ENCODE measurements at regions not wholly inside any gene's neighbourhood (a gene's known extent, or its start where the extent isn't known, plus 50 kb on each side); places are given as distances from the start of the nearest gene placed in this dataset.
"Not testable (repeated sequence)": the region's sequence is repeated elsewhere in the genome, so short reads cannot be mapped to it uniquely, and the experiment has no call there.

DNA sequence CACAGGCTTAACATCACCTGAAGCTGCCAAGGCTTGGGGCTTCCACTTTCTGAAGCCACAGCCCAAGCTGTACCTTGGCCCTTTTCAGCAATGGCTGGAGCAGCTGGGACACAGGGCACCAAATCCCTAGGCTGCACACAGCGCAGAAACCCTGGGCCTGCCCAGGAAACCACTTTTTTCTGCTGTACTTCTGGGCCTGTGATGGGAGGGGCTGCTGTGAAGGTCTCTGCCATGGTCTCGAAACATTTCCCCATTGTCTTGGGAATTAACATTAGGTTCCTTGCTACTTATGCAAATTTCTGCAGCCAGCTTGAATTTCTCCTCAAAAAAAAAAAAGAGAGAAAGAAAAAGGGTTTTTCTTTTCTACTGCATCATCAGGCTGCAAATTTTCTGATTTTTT lies 219.1 kb downstream of the RPL10L start:
- no peak for DNase-seq

DNA sequence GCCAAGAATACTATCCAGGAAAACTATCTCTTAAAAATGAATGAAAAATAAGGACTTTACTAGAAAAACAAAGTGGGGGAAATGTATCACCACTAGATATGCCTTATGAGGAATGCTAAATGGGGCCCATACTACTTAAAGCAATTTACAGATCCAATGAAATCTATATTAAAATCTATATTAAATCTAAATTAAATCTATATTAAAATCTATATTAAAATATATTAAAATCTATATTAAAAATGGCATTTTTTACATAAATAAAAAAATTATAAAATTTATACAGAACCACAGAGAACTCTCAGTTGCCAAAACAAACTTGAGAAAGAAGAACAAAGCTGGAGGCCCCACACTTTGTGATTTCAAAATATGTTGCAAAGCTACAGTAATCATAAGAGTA lies 234.5 kb downstream of the RPL10L start:
- DNase-seq: no peak

DNA sequence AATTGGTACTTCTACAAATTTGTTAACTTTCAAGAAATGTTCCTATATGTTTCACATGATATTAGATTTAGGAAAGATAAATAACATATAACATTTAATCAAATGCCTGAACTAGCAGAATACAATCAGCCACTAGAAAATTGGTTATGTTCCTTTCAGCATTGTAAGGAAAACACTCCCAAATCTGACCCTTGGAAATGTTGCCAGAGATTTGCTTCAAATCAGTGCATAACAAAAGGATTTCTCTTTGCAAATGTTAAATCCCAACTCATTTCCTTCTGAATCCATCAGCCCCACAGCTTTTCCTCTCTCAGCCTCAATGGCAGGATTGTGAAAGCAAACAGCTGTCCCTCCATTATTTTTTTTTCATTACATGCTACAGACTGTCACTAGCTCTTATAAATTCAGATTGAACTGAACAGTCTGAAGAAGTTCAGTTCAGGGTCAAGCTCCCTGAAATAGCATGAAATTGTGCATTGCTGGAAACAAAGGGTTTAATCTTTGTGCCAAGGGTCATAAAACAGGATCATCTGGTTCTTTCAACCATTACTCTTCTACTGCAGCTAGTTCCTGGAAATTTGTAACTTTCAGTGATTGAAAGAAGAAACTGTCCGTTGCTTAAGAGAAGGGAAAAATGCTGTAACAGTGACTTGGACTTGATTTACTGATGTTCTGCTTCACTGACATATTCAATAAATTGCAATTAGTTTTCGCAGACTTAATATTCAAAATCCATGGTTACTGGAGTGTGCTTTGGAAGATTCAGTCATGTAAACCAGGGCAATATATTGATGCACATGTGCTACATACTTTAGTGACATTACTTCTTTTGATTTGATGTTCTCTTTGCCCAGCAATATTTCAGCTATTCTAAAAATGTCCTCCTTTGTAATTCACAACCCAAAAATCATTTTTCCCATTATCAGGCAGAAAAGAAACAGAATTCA lies 246.4 kb downstream of the RPL10L start:
- DNase-seq: no peak

DNA sequence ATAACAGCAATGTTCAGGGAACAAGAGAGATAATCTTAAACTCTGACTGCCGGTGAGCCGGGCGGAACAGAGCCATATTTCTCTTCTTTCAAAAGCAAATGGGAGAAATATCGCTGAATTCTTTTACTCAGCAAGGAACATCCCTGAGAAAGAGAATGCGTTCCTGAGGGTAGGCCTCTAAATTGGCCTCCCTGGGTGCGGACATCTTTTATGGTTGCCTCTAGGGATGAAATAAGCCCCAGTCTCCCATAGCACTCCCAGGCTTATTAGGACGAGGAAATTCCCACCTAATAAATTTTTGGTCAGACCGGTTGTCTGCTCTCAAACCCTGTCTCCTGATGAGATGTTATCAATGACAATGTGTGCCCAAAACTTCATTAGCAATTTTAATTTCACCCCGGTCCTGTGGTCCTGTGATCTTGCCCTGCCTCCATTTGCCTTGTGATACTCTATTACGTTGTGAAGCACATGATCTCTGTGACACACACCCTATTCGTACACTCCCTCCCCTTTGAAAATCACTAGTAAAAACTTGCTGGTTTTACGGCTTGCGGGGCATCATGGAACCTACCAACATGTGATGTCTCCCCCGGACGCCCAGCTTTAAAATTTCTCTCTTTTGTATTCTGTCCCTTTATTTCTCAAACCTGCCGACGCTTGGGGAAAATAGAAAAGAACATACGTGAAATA lies 249.4 kb downstream of the RPL10L start:
- DNase-seq: not testable (repeated sequence)

DNA sequence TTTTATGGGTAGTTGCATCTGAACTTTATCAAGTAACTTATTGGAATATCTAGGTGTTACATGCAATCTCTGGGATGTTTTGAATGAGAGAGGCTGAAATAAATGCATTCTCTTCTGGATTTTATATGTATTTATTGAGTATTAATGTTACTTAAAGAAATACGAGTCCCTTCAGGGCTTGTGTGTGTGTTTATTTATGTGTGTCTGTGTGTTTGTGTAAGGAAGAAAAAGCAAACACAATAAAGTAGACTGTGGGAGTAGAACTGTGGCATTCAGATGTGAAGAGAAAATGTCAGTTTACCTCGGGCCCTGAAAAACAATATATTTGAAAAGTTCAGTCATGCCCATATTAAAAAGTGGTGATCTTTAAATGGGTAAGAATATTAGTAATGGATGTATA lies 250.5 kb downstream of the RPL10L start:
- DNase-seq: no peak

DNA sequence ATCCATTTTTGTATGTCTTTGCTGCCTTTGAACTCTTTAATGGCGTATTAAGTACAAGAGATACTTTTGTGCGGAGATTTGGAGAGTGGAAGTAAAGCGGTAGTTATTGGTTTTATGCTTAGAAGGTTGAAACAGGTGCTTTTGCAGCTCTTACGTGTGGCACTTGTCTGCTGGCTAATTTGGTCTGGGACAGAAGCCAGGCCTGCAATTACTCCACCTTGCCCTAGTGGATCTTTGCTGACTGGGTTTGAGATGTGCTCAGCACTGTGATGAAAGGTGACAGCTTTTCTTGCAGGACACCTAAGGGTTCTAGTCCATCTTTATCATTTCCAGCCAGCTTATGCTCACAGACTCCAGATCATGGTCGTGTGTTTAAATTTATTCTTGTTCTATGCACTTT lies 252.5 kb downstream of the RPL10L start:
- DNase-seq: no peak

DNA sequence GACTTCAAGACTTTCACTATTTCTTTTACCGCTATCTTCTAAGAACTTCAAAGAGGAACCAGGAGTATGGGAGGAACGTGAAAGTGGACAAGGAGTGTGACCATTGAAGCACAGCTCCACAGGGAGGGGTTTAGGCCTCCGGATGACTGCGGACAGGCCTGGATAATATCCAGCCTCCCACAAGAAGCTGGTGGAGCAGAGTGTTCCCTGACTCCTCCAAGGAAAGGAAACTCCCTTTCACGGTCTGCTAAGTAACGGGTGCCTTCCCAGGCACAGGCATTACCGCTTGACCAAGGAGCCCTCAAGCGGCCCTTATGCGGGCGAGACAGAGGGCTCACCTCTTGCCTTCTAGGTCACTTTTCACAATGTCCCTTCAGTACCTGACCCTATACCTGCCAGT lies 267.0 kb downstream of the RPL10L start:
- no peak for DNase-seq

DNA sequence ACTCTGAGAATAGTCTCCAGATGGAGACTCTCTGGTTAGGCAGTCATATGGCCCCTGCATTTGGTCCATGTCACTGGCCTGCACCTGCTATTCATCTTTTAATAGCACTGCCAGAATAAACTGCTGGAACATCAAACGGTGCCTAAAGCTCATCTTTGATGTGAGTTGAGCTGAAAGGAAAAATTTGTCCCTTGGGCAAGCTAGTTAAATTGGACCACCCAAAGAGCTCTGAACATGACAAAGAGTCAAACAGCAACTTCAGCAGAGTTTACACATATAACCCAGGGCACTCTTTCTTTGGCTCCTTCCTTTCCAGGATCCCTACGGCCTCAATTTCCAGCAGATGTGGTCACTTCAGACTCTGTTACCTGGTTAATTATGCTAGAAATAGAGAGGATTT lies 269.9 kb downstream of the RPL10L start:
- no peak for DNase-seq

DNA sequence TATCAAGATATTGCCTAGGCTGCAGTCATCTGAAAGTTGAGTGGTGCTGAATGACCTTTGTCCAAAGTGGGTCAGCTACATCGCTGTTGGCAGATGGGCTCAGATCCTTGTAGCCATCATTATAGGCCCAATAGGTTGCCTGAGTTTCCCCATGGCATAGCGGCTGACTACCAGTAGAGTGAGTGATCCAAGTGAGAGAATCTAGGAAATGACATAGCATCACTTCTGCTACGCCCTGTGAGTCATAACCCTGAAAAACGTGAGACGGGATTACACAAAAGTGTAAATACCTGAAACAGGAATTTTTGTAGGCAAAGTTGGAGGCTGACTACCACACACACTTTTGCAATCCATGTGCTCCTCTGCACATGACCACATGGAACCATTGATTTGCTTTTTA lies 273.3 kb downstream of the RPL10L start:
- no peak for DNase-seq

DNA sequence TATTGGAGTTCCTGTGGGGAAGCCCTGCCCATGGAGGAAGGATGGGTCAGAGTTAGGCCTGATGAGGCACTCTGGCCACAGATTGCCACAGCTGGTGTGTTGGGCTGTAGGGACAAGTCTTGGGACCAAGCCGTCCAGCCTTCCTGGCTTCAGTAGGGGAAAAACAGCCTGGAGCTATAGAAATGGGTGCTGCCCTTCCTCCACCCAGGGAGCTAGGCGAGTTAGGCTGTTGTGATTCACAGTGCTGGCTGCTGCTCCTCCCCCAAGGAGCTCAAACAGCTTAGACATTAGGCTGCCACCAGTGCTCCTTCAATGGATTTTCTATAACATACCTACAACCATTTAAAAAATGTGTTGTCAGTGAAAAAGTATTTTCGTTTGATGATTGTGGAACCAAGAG lies 274.3 kb downstream of the RPL10L start:
- no peak for DNase-seq

DNA sequence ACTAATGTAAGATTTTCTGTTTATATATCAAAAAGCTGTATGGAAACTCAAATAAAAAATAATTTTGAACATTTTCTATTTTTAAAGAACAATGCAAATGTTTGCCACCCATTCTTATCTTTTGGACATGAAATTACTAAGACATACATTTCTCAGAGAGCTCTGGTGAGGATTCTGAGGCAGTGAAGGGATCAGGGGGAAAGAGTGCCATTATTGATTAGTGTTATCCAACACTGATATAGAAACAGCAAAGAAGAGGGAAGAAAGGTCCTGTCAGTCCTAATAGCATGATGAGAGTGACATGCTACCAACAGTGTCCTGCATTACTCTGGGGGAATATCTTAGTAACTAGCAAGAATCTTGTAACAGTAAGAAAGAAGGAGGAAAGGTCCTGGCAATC lies 282.2 kb downstream of the RPL10L start:
- no peak for DNase-seq

DNA sequence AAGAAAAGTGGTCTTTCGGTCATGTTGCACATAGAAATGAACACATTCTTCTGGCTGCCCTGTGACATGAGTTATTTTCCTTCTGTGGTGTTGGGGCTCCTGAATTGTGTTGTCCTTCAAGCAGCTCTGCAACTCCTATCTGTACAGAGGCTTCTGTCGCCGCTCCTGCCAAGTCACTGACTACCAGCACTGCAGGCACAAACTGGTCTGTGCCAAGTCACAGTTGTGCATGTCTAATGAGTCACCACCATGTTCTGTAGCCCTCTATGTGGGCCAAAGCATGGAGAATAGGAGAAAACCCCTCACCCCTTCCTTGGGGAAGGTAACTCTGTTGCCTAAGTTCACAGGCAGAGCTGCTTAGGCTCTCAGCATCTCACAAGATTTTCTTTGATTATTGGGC lies 283.3 kb downstream of the RPL10L start:
- no peak for DNase-seq

DNA sequence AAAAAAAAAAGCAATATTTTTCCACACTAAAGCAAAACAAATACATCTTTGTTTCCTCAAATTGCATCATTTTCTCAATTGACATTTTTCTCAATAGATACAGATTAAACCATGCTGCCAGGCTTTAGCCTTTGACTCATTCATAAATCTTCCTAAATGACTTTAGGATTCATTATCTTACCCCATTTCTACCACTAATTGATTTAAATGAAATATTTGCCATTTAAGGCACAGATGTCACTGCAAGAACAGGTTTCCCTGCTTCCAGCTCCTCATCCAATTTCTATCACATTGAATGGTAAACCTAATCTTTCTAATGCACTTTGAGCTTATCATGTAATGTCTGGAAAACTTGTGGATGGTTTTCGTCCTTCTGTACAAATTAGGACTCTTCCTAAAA lies 298.7 kb downstream of the RPL10L start:
- DNase-seq: no peak

DNA sequence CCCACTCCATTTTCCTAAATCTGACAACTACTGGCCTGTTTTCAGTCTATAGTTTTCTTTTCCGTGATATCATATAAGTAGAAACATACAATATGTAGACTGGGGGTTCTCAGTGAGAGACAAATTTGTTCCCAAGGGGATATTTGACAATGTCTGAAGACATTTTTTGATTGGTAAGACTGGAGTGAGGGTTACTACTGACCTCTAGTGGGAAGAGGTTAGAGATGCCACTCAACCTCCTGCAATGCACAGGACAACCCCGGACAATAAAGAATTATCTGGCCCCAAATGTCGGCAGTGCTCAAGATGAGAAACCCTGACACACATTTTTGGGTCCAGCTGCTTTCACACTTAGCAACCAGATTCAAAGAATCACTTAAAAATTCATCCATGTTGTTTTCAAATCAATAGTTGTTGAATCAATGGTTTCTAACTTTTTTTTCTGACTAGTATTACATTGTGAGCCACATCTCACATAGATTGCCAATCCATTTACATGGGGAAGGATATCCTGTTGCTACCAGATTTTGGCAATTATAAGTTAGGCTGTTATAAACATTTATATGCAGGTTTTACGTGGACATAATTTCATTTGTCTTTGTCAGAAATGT lies 307.1 kb downstream of the RPL10L start:
- no peak for DNase-seq

DNA sequence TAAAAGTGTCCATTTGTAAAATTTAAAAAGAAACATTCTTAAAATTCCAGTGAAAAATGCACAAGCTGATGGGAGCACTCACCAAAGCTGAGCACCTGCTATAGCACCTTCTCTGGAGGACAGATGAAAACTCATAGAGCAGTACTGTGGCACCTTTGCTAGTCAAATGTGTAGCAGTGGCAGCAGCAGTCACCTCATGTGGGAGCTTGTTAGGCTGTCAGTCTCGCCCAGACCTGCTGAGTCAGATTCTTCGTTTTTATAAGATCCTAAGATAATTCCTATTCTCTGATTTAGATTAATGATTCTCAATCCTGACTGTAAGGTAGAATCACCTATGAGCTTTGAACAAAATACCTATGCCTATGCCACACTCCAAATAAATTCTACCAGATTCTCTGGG lies 325.8 kb downstream of the RPL10L start:
- no peak for DNase-seq

DNA sequence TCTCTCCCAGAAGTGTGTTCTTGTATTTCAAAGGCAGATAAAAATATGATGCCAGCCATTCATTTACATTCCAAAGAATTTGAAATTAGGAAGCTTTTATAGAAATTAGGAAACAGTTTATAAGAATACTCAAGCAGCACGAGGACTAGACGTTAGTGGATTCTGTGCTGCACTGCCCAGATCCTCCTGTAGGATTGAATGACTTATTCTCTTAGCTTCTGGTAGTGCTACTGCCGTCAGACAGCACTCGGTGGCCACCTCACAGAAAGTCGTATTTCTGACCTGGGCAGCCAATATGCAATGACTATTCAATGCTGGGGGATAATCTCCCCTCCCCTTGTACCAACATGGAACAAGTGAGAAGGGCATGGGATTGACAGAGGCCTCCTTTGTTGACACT lies 326.4 kb downstream of the RPL10L start:
- no peak for DNase-seq

DNA sequence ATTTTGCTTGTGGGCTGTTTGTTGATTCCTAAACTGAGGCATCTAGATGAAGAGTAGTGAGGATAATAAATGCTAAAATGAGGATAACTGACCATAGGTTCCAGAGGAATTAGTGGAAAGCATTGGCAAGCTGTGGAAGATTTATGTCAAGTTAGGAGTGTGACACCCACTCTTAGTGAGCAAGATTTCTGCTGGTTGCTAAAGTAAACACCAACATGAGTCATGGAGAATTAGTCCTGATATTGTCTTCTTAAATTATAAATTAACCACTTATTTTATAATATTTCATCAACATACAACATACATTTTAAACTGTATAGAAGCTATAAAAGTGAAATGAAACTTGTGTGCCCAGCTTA lies 328.2 kb downstream of the RPL10L start:
- DNase-seq: no peak

DNA sequence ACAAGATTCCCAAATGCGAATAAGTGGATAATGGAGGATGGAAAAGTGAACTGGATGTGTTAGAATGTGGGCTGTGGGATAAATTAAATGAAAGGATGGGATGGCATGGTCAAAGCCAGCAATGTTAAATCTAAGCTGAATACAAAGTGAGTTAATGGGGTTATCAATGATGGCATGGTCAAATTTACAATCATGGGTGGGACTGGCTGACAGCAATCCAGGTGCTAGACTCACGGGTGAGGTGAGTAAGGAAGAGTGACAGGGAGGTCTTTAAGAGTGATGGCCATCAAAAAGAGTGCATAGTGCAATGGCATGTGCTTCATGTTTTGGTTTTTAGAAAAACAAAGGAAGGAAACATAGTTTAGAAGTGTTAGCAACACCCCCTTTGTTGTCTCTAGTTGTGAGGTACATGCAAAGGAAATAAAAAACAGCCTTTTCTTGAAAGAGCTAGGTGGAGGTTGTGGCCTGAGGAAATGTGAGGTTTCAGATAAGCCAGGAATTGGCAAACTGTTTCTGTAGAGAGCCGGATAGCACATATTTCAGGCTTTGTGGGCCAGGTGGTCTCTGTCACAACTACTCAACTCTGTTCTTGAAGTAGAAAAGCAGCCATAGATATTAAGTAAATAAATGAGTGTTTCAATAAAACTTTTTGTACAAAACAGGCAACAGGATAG lies 328.7 kb downstream of the RPL10L start:
- DNase-seq: no peak

DNA sequence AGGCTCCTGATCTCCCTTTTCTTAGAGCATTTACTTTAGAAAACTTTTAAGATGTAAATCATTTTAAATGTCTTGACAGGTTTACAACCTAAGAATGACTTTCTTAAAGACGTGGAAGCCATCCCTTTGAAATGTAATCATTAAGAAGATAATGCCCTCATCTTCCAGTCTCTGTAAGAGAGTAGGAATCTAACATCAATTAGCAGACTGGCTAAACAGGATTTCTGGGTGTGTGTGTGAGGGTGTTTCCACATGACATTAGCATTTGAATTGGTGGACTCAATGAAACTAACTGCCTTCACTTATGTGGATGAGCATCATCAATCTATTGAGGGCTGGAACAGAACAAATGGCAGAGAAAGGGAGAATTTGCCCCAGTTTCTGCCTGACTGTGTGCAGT lies 329.5 kb downstream of the RPL10L start:
- DNase-seq: no peak

DNA sequence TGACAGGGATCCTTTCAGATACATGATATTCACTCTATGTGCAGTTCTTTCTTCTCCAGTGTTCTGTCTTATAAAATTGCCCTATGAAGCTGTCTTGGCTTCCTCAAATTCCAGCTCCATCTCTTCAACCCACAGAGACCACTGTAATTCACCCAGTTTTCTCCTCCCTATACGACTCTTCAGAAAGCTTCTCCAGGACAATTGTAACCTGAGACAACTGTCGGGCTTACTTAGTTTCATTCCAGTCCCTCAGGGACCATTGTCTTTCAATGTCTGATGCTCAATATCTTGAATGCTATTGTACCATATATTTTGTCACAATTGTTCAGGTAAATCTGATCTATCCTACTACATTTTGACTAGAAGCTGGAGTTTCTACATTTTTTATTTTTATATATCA lies 345.3 kb downstream of the RPL10L start:
- DNase-seq: no peak

DNA sequence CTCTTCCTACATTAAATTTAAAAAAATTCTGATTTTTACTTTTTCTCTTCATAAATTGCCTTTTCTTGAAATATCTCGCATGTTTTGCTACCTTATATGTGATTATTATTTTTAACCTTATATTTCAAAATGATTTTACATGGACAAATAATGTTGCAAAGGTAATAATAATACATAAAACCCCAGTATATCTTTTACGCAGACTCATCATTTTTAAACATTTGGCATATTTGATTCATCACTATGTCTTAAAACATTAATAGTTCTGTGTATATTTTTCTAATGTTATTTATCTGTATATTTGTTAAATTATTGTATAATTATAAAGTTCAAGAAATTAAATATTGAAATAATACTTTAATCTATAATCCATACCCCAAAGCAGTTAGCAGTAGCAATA lies 350.8 kb downstream of the RPL10L start:
- no peak for DNase-seq

DNA sequence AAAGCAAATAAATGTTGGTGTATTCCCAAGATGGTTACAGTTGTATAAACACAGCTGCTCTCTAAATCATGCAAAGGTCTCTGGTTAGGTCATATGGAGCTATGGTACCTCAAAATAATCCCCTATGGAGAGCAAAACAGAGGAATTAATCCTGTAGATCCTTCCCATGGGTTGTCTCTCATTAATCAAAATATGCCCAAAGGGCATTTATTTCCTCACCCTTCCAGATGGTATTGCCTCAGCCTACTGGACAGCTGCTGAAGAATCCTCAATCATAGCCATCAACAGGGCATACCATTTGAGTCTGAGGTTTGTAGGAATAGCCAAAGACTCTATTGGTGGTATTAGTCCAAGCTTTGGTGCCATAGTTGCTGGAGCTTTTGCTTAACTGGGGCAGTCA lies 360.9 kb downstream of the RPL10L start:
- DNase-seq: no peak

DNA sequence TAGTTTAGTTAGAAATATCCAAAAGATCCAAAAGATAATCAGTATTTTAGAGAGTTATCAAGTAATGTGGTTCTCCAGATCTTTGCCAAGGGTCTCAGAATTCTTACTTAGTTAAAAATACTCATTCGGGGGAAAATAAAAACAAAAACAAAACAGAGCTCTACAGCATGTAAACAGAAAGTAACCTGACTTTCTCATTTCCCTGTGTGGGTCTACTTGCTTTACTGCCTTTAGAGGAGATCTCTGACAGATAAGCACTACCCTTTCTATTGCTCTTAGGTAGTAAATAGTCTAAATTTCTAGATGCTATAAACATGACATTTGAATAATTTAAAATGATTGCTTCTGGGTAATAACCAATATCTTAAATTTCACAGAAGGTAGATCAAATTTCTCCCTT lies 371.8 kb downstream of the RPL10L start:
- no peak for DNase-seq

DNA sequence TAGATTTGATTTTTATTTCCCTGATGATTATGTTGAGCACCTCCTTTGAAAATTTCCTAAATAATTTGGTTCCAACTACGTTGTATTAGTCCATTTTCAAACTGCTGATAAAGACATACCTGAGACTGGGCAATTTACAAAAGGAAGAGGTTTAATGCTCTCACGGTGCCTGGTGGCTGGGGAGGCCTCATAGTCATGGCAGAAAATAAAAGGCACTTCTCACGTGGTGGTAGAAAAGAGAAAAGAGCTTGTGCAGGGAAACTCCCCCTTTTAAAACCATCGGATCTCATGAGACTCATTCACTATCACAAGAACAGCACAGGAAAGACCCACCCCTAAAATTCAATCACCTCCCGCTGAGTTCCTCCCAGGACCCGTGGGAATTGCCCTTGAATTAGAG lies 372.3 kb downstream of the RPL10L start:
- DNase-seq: no peak
